K562 (cell line): ENCODE measurements at regions not wholly inside any gene's neighbourhood (a gene's known extent, or its start where the extent isn't known, plus 50 kb on each side); places are given as distances from the start of the nearest gene placed in this dataset.

Experiments used
- ATAC-seq: fragments of 200-7000 bp; cut with Tn5 transposase; 3 replicates; pipeline ENCODE4 v1.9.1; 2020; ENCODE audit warnings: moderate library complexity
- BruUV-seq: library from RNA; stranded (reverse); fragments of 400-500 nt; replicated peaks from 2 replicates; lab custom pipeline; 2021; lab: Mats Ljungman, UMichigan
- CTCF ChIA-PET: fragments of 300-600 bp; formaldehyde crosslinking; extraction: SDS; loops from one replicate; lab custom pipeline; 2021; ENCODE audit warnings: low intra/inter-chr PET ratio; lab: Yijun Ruan, JAX
- POLR2A ChIA-PET: fragments of 300-600, 350-650 bp; sonication (Branson Sonifier 250); formaldehyde crosslinking; extraction: SDS; loops from one replicate; lab custom pipeline; 2021; ENCODE audit warnings: antibody characterized with exemption, inconsistent platforms; lab: Yijun Ruan, JAX
- DNase-seq, 4 experiments: peaks; one replicate each; pipeline versions ENCODE4 v3.0.0 to v3.0.0-alpha.2; 2011 to 2018; ENCODE audit warnings: low spot score in 3 of 4, mixed read lengths in 3 of 4; ENCODE audit errors: extremely low read depth in 1 of 4
- FAIRE-seq: peaks from 2 replicates; lab custom pipeline; 2011; peaks lifted over from hg19 to GRCh38; lab: Jason Lieb, UNC
- H2AFZ ChIP-seq: 2 replicates; pipeline ENCODE4 v1.6.0; 2011; ENCODE audit warnings: low read depth, low read length, control low read depth, inconsistent platforms
- H3K27ac ChIP-seq: fragments of 200-600 bp; 3 replicates; pipeline ENCODE4 v1.8.0; 2011; ENCODE audit warnings: low read depth, mild to moderate bottlenecking, control low read depth, inconsistent platforms, low read length, moderate library complexity, mixed read lengths; ENCODE audit errors: extremely low read depth
- H3K27me3 ChIP-seq, 2 experiments: fragments of 300-600 bp in 1 of 2; 2 replicates in 1 of 2; 3 replicates in 1 of 2; pipeline versions ENCODE4 v1.6.0 to v1.8.0; 2011; ENCODE audit warnings: inconsistent platforms in 2 of 2, low read length in 2 of 2, mild to moderate bottlenecking in 1 of 2, mixed read lengths in 1 of 2, moderate library complexity in 1 of 2; ENCODE audit not compliant: control insufficient read depth in 2 of 2, insufficient read depth in 2 of 2
- H3K36me3 ChIP-seq: fragments of 300-600 bp; 3 replicates; pipeline ENCODE4 v1.8.0; 2011; ENCODE audit warnings: mild to moderate bottlenecking, low read length, inconsistent platforms; ENCODE audit not compliant: control insufficient read depth, insufficient read depth
- H3K4me1 ChIP-seq, 2 experiments: fragments of 200-600 bp in 1 of 2; replicated peaks in 1 of 2; 2 replicates in 1 of 2; 3 replicates in 1 of 2; pipeline versions ENCODE4 v1.5.1 to v1.8.0; 2011; ENCODE audit warnings: inconsistent platforms in 2 of 2, low read length in 2 of 2, mild to moderate bottlenecking in 1 of 2, mixed read lengths in 1 of 2, moderate library complexity in 1 of 2; ENCODE audit not compliant: control insufficient read depth in 2 of 2, insufficient read depth in 2 of 2
- H3K4me2 ChIP-seq: 2 replicates; pipeline ENCODE4 v1.6.1; 2011; ENCODE audit warnings: low read length, control low read depth, inconsistent platforms, mixed read lengths; ENCODE audit not compliant: insufficient read depth
- H3K4me3 ChIP-seq: fragments of 200-600 bp; sonication (generic), shearing (Covaris generic); 2 replicates; pipeline ENCODE4 v1.5.1; 2016; ENCODE audit warnings: control low read depth, inconsistent platforms
- H3K79me2 ChIP-seq: fragments of 200-600 bp; 3 replicates; pipeline ENCODE4 v1.8.0; 2011; ENCODE audit warnings: low read length, inconsistent platforms; ENCODE audit not compliant: control insufficient read depth, insufficient read depth
- H3K9ac ChIP-seq, 2 experiments: 2 replicates each; pipeline versions ENCODE4 v1.6.0 to v1.6.1; 2011; ENCODE audit warnings: low read depth in 2 of 2, low read length in 2 of 2, control low read depth in 1 of 2, inconsistent platforms in 1 of 2, mild to moderate bottlenecking in 1 of 2, mixed read lengths in 1 of 2; ENCODE audit not compliant: insufficient read depth in 1 of 2
- H3K9me1 ChIP-seq: one replicate; pipeline ENCODE4 v1.6.0; 2011; ENCODE audit warnings: inconsistent platforms, mild to moderate bottlenecking, low read length, moderate library complexity; ENCODE audit not compliant: control insufficient read depth, insufficient read depth
- H3K9me3 ChIP-seq: replicated peaks from 2 replicates; pipeline ENCODE4 v1.5.1; 2011; ENCODE audit warnings: low read depth, low read length, inconsistent platforms; ENCODE audit not compliant: control insufficient read depth, insufficient read depth
- H4K20me1 ChIP-seq: replicated peaks from 2 replicates; pipeline ENCODE4 v1.6.1; 2011; ENCODE audit warnings: low read length, inconsistent platforms, mixed read lengths; ENCODE audit not compliant: control insufficient read depth, insufficient read depth
- ATF7 ChIP-seq: fragments of 450-650 bp; IDR thresholded peaks from 2 replicates; pipeline ENCODE4 v1.7.1; 2014; ENCODE audit warnings: mild to moderate bottlenecking, moderate library complexity
- BCOR ChIP-seq: fragments of 450-650 bp; IDR thresholded peaks from 2 replicates; pipeline ENCODE4 v1.6.1; 2016
- CC2D1A ChIP-seq: fragments of 450-650 bp; IDR thresholded peaks from 2 replicates; pipeline ENCODE4 v1.6.1; 2017; ENCODE audit warnings: mild to moderate bottlenecking
- GABPB2 ChIP-seq: fragments of 250-450 bp; sonication (Bioruptor Pico); conservative IDR thresholded peaks from 2 replicates; pipeline ENCODE4 v1.5.1; 2021; ENCODE audit warnings: mild to moderate bottlenecking
- GATAD2B ChIP-seq: fragments of 450-650 bp; IDR thresholded peaks from 2 replicates; pipeline ENCODE4 v1.6.1; 2017; ENCODE audit warnings: mild to moderate bottlenecking, borderline replicate concordance
- GTF2B ChIP-seq: IDR thresholded peaks from 2 replicates; pipeline ENCODE4 v1.6.1; 2011; ENCODE audit not compliant: insufficient read length; ENCODE audit errors: extremely low read depth
- GTF2F1 ChIP-seq: IDR thresholded peaks from 2 replicates; pipeline ENCODE4 v1.6.1; 2011; ENCODE audit warnings: low read depth, low read length, improper control_type of control experiment
- MEF2D ChIP-seq: conservative IDR thresholded peaks from 2 replicates; pipeline ENCODE4 v1.6.1; 2016; ENCODE audit warnings: low read depth, missing genetic modification characterization, missing compliant biosample characterization
- SMARCA5 ChIP-seq: fragments of 450-650 bp; IDR thresholded peaks from 2 replicates; pipeline ENCODE4 v1.6.1; 2016
- SRSF3 ChIP-seq: fragments of 200-400 bp; formaldehyde crosslinking; IDR thresholded peaks from 2 replicates; pipeline ENCODE4 v1.6.1; 2016; ENCODE audit warnings: mild to moderate bottlenecking, low read length, moderate library complexity; ENCODE audit not compliant: insufficient read depth
- ZNF12 ChIP-seq: sonication (generic); formaldehyde crosslinking; IDR thresholded peaks from 2 replicates; pipeline ENCODE4 v1.4.0; 2020; ENCODE audit warnings: mild to moderate bottlenecking, missing genetic modification reagents
- ZNF57 ChIP-seq: fragments of 450-650 bp; formaldehyde crosslinking; IDR thresholded peaks from 2 replicates; pipeline ENCODE4 v1.4.0; 2020; ENCODE audit warnings: mild to moderate bottlenecking, moderate library complexity
- ZNF717 ChIP-seq: fragments of 250-450 bp; sonication (Bioruptor Pico); IDR thresholded peaks from 2 replicates; pipeline ENCODE4 v1.5.0; 2021
- WGBS: fragments of 100-300 bp; shearing (Covaris generic); methylation state at CpG from one replicate; pipeline ENCODE4 v1.1.6; 2016; ENCODE audit warnings: low coverage, mixed read lengths; ENCODE audit not compliant: insufficient coverage; ENCODE audit errors: missing lambda C conversion rate; 5-methylcytosine and 5-hydroxymethylcytosine counted together
- in situ Hi-C: fragments of 300-500 bp; cut with MboI; formaldehyde crosslinking; loops from 4 replicates; pipeline ENCODE4 v1.15.0; 2018; ENCODE audit warnings: inconsistent platforms, mixed read lengths
- intact Hi-C: fragments of 100-400 bp; cut with micrococcal nuclease; formaldehyde crosslinking; loops from 2 replicates; pipeline ENCODE4 v1.14.2; 2022
- TF ChIP-seq, protein P1 (sequence below): fragments of 450-650 bp; IDR thresholded peaks from 2 replicates; pipeline ENCODE4 v1.6.1; 2016; ENCODE audit warnings: antibody characterized with exemption
- TF ChIP-seq, protein P2 (sequence below), 2 experiments: fragments of 150-350 bp in 1 of 2; IDR thresholded peaks; 2 replicates each; pipeline ENCODE4 v1.6.1; 2012 to 2016; ENCODE audit warnings: low read depth in 2 of 2, low read length in 2 of 2, mild to moderate bottlenecking in 1 of 2, moderate library complexity in 1 of 2

GRCh38 chr4:136861091-136861490, 671.2 kb downstream of the PCDH18 start:
- no peaks in the 10 kb centered on the region for H3K4me1 ChIP-seq
- ChIA-PET POLR2A (no interaction called here), CTCF (no interaction called here)
- in situ Hi-C loops (no loop called here), intact Hi-C loops (no loop called here)
- H2AFZ ChIP-seq, result no peak overlapping the region
- H3K9me3 ChIP-seq, result no peaks in the 10 kb centered on the region
- ATAC-seq (no peak), DNase-seq (no peak), FAIRE-seq (no peak)
- no peaks in the 10 kb centered on the region for H3K27me3 ChIP-seq
- H3K9ac ChIP-seq, result no peak overlapping the region
- no peaks in the 10 kb centered on the region for H4K20me1 ChIP-seq
- H3K27ac ChIP-seq, result no peak overlapping the region
- H3K4me3 ChIP-seq, result no peak overlapping the region
- no peaks in the 10 kb centered on the region for H3K79me2 ChIP-seq
- H3K36me3 ChIP-seq, result no peaks in the 10 kb centered on the region
- H3K4me2 ChIP-seq, result no peak overlapping the region
- WGBS, result 0% methylated on average over 2 of the region's 2 CpGs
- BruUV-seq, result no TSS peak
- no peaks in the 10 kb centered on the region for H3K9me1 ChIP-seq
- TF ChIP-seq, protein P1, sequence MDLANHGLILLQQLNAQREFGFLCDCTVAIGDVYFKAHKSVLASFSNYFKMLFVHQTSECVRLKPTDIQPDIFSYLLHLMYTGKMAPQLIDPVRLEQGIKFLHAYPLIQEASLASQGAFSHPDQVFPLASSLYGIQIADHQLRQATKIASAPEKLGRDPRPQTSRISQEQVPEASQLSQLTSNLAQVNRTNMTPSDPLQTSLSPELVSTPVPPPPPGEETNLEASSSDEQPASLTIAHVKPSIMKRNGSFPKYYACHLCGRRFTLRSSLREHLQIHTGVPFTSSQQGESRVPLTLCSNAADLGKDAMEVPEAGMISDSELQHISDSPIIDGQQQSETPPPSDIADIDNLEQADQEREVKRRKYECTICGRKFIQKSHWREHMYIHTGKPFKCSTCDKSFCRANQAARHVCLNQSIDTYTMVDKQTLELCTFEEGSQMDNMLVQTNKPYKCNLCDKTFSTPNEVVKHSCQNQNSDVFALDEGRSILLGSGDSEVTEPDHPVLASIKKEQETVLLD, result no peak
- TF ChIP-seq MEF2D (no peak), BCOR (no peak), GTF2B (no peak), GATAD2B (no peak), SMARCA5 (no peak), GABPB2 (CRISPR knock-in tag) (no peak), ZNF12 (CRISPR knock-in tag) (no peak), ATF7 (no peak), GTF2F1 (no peak), CC2D1A (no peak), ZNF57 (no peak), ZNF717 (CRISPR knock-in tag) (no peak), SRSF3 (no peak)
- TF ChIP-seq, protein P2, sequence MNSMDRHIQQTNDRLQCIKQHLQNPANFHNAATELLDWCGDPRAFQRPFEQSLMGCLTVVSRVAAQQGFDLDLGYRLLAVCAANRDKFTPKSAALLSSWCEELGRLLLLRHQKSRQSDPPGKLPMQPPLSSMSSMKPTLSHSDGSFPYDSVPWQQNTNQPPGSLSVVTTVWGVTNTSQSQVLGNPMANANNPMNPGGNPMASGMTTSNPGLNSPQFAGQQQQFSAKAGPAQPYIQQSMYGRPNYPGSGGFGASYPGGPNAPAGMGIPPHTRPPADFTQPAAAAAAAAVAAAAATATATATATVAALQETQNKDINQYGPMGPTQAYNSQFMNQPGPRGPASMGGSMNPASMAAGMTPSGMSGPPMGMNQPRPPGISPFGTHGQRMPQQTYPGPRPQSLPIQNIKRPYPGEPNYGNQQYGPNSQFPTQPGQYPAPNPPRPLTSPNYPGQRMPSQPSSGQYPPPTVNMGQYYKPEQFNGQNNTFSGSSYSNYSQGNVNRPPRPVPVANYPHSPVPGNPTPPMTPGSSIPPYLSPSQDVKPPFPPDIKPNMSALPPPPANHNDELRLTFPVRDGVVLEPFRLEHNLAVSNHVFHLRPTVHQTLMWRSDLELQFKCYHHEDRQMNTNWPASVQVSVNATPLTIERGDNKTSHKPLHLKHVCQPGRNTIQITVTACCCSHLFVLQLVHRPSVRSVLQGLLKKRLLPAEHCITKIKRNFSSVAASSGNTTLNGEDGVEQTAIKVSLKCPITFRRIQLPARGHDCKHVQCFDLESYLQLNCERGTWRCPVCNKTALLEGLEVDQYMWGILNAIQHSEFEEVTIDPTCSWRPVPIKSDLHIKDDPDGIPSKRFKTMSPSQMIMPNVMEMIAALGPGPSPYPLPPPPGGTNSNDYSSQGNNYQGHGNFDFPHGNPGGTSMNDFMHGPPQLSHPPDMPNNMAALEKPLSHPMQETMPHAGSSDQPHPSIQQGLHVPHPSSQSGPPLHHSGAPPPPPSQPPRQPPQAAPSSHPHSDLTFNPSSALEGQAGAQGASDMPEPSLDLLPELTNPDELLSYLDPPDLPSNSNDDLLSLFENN (IDR thresholded peaks at IDR 0.05; ENCODE audit: low read depth in 2 of 2, low read length in 2 of 2), result no peak
- TF ChIP-seq, all 486 proteins: peak for 0
